K562 (cell line): ENCODE measurements at regions not wholly inside any gene's neighbourhood (a gene's known extent, or its start where the extent isn't known, plus 50 kb on each side); places are given as distances from the start of the nearest gene placed in this dataset.

Experiments
- C11orf30 ChIP-seq: fragments of 450-650 bp; IDR thresholded peaks from 2 replicates; pipeline ENCODE4 v1.6.1; 2016; ENCODE audit warnings: low read depth, mild to moderate bottlenecking
- CBFB ChIP-seq: sonication (generic); formaldehyde crosslinking; IDR thresholded peaks from 2 replicates; pipeline ENCODE4 v1.4.0; 2020; ENCODE audit warnings: mild to moderate bottlenecking, missing genetic modification reagents
- HNRNPLL ChIP-seq: fragments of 200-400 bp; formaldehyde crosslinking; IDR thresholded peaks from 2 replicates; pipeline ENCODE4 v1.6.1; 2017; ENCODE audit warnings: low read length, low read depth, mild to moderate bottlenecking; ENCODE audit not compliant: poor library complexity, severe bottlenecking
- KAT7 ChIP-seq: sonication (generic); formaldehyde crosslinking; IDR thresholded peaks from 2 replicates; pipeline ENCODE4 v1.8.0; 2022; ENCODE audit warnings: missing genetic modification reagents, mild to moderate bottlenecking, borderline replicate concordance
- PHF20 ChIP-seq: fragments of 450-650 bp; IDR thresholded peaks from 2 replicates; pipeline ENCODE4 v1.6.1; 2018; ENCODE audit not compliant: partially characterized antibody
- POLR2H ChIP-seq: IDR thresholded peaks from 2 replicates; pipeline ENCODE4 v1.6.1; 2016; ENCODE audit warnings: missing genetic modification characterization, low read depth, mild to moderate bottlenecking, control low read depth, missing compliant biosample characterization, moderate library complexity
- STAG1 ChIP-seq: sonication (generic); formaldehyde crosslinking; IDR thresholded peaks from 2 replicates; pipeline ENCODE4 v1.5.0; 2020; ENCODE audit warnings: missing genetic modification reagents, borderline replicate concordance
- ZC3H8 ChIP-seq: fragments of 450-650 bp; IDR thresholded peaks from 2 replicates; pipeline ENCODE4 v1.6.1; 2017
- TF ChIP-seq, protein P1 (sequence below): fragments of 250-450 bp; sonication (Bioruptor Pico); IDR thresholded peaks from 2 replicates; pipeline ENCODE4 v1.4.0; 2020
- TF ChIP-seq, protein P2 (sequence below), 2 experiments: fragments of 450-650 bp; IDR thresholded peaks; 2 replicates each; pipeline ENCODE4 v1.6.1; 2018; ENCODE audit warnings: mild to moderate bottlenecking in 2 of 2, low read depth in 1 of 2; ENCODE audit not compliant: partially characterized antibody in 2 of 2
- TF ChIP-seq, protein P3 (sequence below): sonication (generic); formaldehyde crosslinking; IDR thresholded peaks from 2 replicates; pipeline ENCODE4 v1.8.0; 2022; ENCODE audit warnings: mild to moderate bottlenecking, missing genetic modification reagents, borderline replicate concordance

DNA sequence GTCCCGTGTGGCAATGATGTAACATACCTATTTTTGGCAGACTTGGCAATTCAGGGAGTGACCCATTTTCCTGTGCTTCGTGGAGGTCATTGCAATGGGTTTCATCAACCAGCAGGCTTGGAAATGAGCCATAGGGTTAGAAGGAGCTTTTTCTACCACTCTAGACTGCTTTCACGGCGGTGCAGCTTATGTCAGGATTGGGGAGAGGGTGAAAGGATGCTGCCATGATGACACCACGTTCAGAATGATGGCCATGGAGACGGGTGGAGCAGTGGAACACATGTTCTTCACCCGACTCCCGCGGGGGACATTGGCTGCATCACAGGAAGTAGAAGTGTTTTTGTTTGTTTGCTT, 220.2 kb downstream of the EMX2 start (continued):
- TF ChIP-seq, protein P1, sequence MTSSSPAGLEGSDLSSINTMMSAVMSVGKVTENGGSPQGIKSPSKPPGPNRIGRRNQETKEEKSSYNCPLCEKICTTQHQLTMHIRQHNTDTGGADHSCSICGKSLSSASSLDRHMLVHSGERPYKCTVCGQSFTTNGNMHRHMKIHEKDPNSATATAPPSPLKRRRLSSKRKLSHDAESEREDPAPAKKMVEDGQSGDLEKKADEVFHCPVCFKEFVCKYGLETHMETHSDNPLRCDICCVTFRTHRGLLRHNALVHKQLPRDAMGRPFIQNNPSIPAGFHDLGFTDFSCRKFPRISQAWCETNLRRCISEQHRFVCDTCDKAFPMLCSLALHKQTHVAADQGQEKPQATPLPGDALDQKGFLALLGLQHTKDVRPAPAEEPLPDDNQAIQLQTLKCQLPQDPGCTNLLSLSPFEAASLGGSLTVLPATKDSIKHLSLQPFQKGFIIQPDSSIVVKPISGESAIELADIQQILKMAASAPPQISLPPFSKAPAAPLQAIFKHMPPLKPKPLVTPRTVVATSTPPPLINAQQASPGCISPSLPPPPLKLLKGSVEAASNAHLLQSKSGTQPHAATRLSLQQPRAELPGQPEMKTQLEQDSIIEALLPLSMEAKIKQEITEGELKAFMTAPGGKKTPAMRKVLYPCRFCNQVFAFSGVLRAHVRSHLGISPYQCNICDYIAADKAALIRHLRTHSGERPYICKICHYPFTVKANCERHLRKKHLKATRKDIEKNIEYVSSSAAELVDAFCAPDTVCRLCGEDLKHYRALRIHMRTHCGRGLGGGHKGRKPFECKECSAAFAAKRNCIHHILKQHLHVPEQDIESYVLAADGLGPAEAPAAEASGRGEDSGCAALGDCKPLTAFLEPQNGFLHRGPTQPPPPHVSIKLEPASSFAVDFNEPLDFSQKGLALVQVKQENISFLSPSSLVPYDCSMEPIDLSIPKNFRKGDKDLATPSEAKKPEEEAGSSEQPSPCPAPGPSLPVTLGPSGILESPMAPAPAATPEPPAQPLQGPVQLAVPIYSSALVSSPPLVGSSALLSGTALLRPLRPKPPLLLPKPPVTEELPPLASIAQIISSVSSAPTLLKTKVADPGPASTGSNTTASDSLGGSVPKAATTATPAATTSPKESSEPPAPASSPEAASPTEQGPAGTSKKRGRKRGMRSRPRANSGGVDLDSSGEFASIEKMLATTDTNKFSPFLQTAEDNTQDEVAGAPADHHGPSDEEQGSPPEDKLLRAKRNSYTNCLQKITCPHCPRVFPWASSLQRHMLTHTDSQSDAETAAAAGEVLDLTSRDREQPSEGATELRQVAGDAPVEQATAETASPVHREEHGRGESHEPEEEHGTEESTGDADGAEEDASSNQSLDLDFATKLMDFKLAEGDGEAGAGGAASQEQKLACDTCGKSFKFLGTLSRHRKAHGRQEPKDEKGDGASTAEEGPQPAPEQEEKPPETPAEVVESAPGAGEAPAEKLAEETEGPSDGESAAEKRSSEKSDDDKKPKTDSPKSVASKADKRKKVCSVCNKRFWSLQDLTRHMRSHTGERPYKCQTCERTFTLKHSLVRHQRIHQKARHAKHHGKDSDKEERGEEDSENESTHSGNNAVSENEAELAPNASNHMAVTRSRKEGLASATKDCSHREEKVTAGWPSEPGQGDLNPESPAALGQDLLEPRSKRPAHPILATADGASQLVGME (CRISPR knock-in tag): no peak
- TF ChIP-seq HNRNPLL (no peak), ZC3H8 (no peak), CBFB (CRISPR knock-in tag) (no peak), PHF20 (no peak), POLR2H (peak; percentile 75), C11orf30 (peak; percentile 6; the same call in 1 of the 2 replicates), STAG1 (CRISPR knock-in tag) (no peak), KAT7 (CRISPR knock-in tag) (no peak)
- TF ChIP-seq, protein P2, sequence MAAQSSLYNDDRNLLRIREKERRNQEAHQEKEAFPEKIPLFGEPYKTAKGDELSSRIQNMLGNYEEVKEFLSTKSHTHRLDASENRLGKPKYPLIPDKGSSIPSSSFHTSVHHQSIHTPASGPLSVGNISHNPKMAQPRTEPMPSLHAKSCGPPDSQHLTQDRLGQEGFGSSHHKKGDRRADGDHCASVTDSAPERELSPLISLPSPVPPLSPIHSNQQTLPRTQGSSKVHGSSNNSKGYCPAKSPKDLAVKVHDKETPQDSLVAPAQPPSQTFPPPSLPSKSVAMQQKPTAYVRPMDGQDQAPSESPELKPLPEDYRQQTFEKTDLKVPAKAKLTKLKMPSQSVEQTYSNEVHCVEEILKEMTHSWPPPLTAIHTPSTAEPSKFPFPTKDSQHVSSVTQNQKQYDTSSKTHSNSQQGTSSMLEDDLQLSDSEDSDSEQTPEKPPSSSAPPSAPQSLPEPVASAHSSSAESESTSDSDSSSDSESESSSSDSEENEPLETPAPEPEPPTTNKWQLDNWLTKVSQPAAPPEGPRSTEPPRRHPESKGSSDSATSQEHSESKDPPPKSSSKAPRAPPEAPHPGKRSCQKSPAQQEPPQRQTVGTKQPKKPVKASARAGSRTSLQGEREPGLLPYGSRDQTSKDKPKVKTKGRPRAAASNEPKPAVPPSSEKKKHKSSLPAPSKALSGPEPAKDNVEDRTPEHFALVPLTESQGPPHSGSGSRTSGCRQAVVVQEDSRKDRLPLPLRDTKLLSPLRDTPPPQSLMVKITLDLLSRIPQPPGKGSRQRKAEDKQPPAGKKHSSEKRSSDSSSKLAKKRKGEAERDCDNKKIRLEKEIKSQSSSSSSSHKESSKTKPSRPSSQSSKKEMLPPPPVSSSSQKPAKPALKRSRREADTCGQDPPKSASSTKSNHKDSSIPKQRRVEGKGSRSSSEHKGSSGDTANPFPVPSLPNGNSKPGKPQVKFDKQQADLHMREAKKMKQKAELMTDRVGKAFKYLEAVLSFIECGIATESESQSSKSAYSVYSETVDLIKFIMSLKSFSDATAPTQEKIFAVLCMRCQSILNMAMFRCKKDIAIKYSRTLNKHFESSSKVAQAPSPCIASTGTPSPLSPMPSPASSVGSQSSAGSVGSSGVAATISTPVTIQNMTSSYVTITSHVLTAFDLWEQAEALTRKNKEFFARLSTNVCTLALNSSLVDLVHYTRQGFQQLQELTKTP (IDR thresholded peaks at IDR 0.05; ENCODE audit: low read depth in 1 of 2, partially characterized antibody in 2 of 2): peak in 1 of 2 experiments; percentile 24
- TF ChIP-seq, protein P3, sequence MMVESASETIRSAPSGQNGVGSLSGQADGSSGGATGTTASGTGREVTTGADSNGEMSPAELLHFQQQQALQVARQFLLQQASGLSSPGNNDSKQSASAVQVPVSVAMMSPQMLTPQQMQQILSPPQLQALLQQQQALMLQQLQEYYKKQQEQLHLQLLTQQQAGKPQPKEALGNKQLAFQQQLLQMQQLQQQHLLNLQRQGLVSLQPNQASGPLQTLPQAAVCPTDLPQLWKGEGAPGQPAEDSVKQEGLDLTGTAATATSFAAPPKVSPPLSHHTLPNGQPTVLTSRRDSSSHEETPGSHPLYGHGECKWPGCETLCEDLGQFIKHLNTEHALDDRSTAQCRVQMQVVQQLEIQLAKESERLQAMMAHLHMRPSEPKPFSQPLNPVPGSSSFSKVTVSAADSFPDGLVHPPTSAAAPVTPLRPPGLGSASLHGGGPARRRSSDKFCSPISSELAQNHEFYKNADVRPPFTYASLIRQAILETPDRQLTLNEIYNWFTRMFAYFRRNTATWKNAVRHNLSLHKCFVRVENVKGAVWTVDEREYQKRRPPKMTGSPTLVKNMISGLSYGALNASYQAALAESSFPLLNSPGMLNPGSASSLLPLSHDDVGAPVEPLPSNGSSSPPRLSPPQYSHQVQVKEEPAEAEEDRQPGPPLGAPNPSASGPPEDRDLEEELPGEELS (CRISPR knock-in tag): no peak
